Stimulated activated effector memory CD8-positive, alpha-beta T cell treated with anti-CD3 and anti-CD28 coated beads, Interleukin-12 subunit alpha, Interleukin-12 subunit beta, amount 100 ng/mL, for 72 hours (primary cell): ENCODE measurements at regions not wholly inside any gene's neighbourhood (a gene's known extent, or its start where the extent isn't known, plus 50 kb on each side); places are given as distances from the start of the nearest gene placed in this dataset.
A peak's percentile ranks its signal among the peaks of the same experiment; 100 is the strongest.
"Not testable (repeated sequence)": the region's sequence is repeated elsewhere in the genome, so short reads cannot be mapped to it uniquely, and the experiment has no call there.

ENCODE experiments used
- ATAC-seq: fragments of 150-1000 bp; cut with Tn5 transposase; 2 replicates; pipeline ENCODE4 v1.10.0; 2021
- DNase-seq, 2 donors: peaks; one replicate each; pipeline ENCODE4 v3.0.0; 2021 to 2022; ENCODE audit warnings: low spot score in 2 of 2
- H3K27ac Mint-ChIP-seq: one replicate; pipeline ENCODE4 v1.8.0; 2022; ENCODE audit warnings: mild to moderate bottlenecking, mixed read lengths
- H3K36me3 Mint-ChIP-seq: one replicate; pipeline ENCODE4 v1.8.0; 2022; ENCODE audit warnings: mild to moderate bottlenecking, mixed read lengths
- H3K4me1 Mint-ChIP-seq: one replicate; pipeline ENCODE4 v1.8.0; 2022; ENCODE audit warnings: mixed read lengths
- H3K4me3 Mint-ChIP-seq: one replicate; pipeline ENCODE4 v1.8.0; 2022; ENCODE audit warnings: mild to moderate bottlenecking, mixed read lengths
- H3K9me3 Mint-ChIP-seq: one replicate; pipeline ENCODE4 v1.8.0; 2022; ENCODE audit warnings: mixed read lengths

DNA sequence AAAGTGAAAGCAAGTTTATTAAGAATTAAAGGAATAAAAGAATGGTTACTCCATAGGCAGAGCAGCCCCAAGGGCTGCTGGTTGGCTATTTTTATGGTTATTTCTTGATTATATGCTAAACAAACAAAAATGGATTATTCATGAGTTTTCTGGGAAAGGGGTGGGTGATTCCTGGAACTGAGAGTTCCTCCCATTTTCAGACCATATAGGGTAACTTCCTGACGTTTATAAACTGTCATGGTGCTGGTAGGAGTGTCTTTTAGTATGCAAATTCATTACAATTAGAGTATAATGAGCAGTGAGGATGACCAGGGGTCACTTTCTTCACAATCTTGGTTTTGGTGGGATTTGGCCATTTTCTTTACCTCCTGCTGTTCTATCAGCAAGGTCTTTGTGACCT, 707.9 kb downstream of the ZNF385D start:
- H3K9me3 Mint-ChIP-seq: peaks cover 19% of the 10 kb centered on the region
- H3K27ac Mint-ChIP-seq: no peak overlapping the region
- ATAC-seq (no peak), DNase-seq (no peak)
- no peak overlapping the region for H3K4me3 Mint-ChIP-seq
- no peaks in the 10 kb centered on the region for H3K4me1 Mint-ChIP-seq
- no peaks in the 10 kb centered on the region for H3K36me3 Mint-ChIP-seq

DNA sequence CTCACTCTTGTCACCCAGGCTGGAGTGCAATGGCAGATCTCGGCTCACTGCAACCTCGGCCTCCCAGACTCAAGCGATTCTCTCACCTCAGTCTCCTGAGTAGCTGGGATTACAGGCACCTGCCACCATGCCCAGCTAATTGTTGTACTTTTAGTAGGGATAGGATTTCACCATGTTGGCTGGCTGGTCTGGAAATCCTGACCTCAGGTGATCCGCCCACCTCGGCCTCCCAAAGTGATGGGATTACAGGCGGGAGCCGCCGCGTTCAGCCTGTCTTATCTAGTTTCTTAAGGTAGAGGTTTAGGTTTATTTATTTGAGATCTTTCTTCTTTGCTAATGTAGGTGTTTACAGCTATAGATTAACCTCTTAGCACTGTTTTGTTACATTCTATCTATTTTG, 708.8 kb downstream of the ZNF385D start:
- ATAC-seq: no peak
- Mint-ChIP-seq H3K9me3 (peaks cover 22% of the 10 kb centered on the region), H3K4me3 (no peak overlapping the region), H3K27ac (no peak overlapping the region), H3K36me3 (no peaks in the 10 kb centered on the region), H3K4me1 (no peaks in the 10 kb centered on the region)
- DNase-seq: no peak

DNA sequence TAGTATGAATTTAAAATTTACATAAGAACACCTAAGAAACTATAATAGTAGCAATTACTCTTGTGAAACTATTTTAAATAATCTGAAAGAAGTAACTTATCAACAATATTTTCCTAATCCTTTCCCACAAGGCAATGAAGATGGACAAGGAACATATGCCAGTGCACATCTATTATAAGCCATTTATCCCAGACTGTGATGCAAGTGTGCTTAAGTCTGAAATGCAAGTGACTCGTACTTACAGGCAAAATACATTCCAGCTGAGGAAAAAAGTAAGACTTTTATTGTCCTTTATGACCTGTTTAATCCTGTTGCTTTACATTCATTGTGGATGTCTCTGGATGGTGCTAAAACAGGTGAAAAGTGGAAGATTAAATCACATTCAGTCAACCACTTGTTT, 709.4 kb downstream of the ZNF385D start:
- H3K36me3 Mint-ChIP-seq: no peaks in the 10 kb centered on the region
- no peak for ATAC-seq
- no peak overlapping the region for H3K4me3 Mint-ChIP-seq
- no peak for DNase-seq
- no peaks in the 10 kb centered on the region for H3K4me1 Mint-ChIP-seq
- no peak overlapping the region for H3K27ac Mint-ChIP-seq
- peaks cover 22% of the 10 kb centered on the region for H3K9me3 Mint-ChIP-seq

DNA sequence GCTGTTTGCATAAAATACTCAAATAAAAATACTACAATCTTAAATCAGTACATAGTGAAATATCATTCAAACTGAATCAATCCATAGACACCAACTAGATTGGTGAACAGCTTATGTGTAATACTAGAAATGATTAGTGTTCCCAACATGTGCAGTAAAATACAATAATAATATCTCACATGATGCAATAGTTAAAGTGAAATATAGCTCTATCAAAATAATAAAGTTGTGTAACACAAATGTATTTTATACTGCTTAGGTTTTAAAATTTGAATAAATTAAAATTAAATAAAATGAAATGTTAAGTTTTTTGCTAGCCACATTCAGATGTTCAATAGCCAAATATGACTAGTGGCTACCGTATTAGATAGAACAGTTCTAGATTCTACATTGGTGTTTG, 714.1 kb downstream of the ZNF385D start:
- H3K9me3 Mint-ChIP-seq: peaks cover 19% of the 10 kb centered on the region
- DNase-seq (no peak), ATAC-seq (no peak)
- no peak overlapping the region for H3K4me3 Mint-ChIP-seq
- no peaks in the 10 kb centered on the region for H3K36me3 Mint-ChIP-seq
- H3K27ac Mint-ChIP-seq: no peak overlapping the region
- no peaks in the 10 kb centered on the region for H3K4me1 Mint-ChIP-seq

DNA sequence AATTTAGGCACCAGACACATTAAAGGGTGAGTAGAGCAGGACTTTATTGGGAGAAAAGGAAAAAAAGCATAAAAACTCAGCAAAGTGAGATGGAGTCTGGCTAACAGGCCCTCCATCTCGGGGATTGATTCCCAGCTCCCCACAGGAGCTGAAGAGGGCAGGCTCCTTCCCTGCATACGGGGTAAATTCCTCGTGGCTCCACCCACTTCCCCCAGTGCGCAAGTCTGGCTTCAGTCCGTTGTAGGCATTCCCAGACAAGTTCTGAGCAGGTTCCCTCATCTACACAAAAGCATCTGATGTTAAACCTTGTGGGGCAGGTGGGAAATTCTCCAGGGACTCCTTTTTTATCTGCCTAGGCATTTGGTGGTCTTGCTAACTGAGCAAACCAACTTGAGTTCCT, 722.6 kb downstream of the ZNF385D start:
- Mint-ChIP-seq H3K4me1 (no peaks in the 10 kb centered on the region), H3K27ac (no peak overlapping the region), H3K9me3 (peaks cover 28% of the 10 kb centered on the region), H3K36me3 (no peaks in the 10 kb centered on the region), H3K4me3 (no peak overlapping the region)
- ATAC-seq: no peak
- no peak for DNase-seq

DNA sequence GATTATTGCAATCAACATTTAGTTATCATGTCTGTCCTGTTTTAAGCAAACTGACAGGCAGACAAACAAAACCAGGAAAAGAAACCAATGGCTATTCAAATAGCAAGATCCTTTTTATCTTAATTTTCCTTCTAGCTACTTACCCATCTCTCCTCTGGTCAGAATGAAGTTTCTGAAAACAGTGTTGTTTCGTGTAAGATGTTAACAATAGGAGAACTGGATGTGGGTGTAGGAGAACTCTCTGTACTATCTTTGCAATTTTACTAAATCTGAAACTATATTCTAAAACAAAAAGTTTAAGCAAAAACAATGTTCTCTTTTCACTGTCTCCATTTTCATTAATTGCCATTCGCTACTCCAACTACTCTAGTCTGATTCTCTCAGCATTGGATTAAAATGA, 726.4 kb downstream of the ZNF385D start:
- H3K4me1 Mint-ChIP-seq: no peaks in the 10 kb centered on the region
- peaks cover 25% of the 10 kb centered on the region for H3K9me3 Mint-ChIP-seq
- H3K36me3 Mint-ChIP-seq: no peaks in the 10 kb centered on the region
- ATAC-seq: no peak
- no peak for DNase-seq
- no peak overlapping the region for H3K4me3 Mint-ChIP-seq
- H3K27ac Mint-ChIP-seq: no peak overlapping the region

DNA sequence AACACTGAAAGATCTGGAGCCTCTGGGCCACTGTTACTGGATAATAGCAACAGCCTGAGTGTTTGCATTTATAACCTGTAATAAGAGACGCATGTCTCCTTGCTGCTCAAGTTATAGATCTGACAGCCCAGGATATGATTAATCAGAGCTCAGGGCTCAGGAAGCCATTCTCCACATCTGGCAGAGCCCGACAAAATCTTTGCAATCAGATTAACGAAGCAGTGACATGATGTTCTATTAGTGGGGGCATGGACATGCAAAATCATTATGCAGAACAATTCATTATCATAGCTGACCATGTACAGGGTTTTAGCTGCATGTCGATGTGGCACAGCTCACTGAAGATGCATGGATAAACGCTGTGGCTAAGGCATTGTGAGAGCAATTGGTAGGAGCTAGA, 730.3 kb downstream of the ZNF385D start:
- DNase-seq (no peak), ATAC-seq (no peak)
- Mint-ChIP-seq H3K27ac (no peak overlapping the region), H3K4me3 (no peak overlapping the region), H3K9me3 (peaks cover 24% of the 10 kb centered on the region), H3K4me1 (no peaks in the 10 kb centered on the region), H3K36me3 (no peaks in the 10 kb centered on the region)

DNA sequence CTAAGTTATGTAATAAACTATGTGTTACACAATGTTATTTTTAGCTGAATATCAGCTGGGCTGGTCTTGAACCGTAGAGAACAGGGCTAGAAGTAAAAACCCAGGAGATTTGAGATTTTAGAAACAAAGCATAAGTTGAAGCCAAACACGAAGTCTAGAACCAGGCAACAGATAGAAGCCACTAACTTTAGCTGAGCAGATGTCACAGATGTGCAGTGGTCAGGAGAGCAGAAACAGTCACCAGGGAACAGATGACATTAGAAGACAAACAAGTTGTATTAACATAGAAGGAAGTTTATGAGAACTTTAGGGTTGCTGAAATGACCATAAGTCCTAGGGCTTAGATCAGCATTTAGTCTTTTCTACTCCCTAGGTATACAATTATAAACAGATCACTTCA, 731.0 kb downstream of the ZNF385D start:
- Mint-ChIP-seq H3K27ac (no peak overlapping the region), H3K36me3 (no peaks in the 10 kb centered on the region), H3K4me1 (no peaks in the 10 kb centered on the region), H3K9me3 (peaks cover 24% of the 10 kb centered on the region), H3K4me3 (no peak overlapping the region)
- ATAC-seq: no peak
- no peak for DNase-seq

DNA sequence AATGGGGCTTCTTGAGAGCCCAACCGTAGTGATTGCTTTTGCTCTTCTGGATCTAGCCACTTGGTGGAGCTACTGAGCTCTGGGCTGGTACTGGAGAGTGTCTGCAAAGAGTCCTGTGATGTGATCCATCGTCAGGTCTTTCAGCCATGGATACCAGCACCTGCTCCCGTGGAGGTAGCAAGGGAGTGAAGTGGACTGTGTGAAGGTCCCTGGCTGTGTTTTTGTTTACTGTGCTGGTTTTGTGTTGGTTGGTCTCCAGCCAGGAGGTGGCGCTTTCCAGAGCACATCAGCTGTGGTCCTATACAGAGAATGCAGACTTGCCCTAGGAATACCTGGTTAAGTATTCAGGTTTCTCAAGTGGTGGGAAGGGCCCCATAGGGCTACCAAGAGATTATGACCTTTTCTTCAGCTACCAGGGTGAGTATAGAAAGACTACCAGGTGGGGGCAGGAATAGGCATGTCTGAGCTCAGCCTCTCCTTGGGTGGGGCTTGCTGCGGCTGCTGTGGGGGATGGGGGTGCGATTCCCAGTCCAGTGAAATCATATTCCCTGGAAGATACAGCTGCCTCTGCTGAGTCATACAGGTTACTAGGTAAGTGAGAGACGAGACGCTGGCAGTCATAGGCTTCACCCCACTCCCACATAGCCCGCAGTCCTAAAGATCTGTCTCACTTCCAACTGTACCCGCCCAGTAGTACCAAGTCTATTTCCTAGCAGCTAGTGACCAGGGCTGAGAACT, 733.7 kb downstream of the ZNF385D start:
- Mint-ChIP-seq H3K9me3 (peaks cover 35% of the 10 kb centered on the region), H3K4me1 (no peaks in the 10 kb centered on the region), H3K27ac (no peak overlapping the region), H3K4me3 (no peak overlapping the region), H3K36me3 (no peaks in the 10 kb centered on the region)
- ATAC-seq (no peak), DNase-seq (no peak)

DNA sequence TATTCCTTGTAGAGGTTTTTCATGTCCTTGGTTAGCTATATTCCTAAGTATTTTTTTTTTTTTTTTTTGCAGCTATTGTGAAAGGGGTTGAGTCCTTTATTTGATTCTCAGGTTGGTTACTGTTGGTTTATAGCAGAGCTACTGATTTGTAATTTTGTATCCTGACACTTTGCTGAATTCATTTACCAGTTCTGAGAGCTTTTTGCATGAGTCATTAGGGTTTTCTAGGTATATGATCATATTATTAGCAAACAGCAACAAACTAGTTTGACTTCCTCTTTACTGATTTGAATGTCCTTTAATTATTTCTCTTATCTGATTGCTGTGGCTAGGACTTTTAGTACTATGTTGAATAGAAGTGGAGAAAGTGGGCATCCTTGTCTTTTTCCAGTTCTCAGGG, 737.4 kb downstream of the ZNF385D start:
- H3K4me1 Mint-ChIP-seq: no peaks in the 10 kb centered on the region
- H3K27ac Mint-ChIP-seq: no peak overlapping the region
- ATAC-seq (no peak), DNase-seq (no peak)
- no peak overlapping the region for H3K4me3 Mint-ChIP-seq
- peaks cover 34% of the 10 kb centered on the region for H3K9me3 Mint-ChIP-seq
- no peaks in the 10 kb centered on the region for H3K36me3 Mint-ChIP-seq

DNA sequence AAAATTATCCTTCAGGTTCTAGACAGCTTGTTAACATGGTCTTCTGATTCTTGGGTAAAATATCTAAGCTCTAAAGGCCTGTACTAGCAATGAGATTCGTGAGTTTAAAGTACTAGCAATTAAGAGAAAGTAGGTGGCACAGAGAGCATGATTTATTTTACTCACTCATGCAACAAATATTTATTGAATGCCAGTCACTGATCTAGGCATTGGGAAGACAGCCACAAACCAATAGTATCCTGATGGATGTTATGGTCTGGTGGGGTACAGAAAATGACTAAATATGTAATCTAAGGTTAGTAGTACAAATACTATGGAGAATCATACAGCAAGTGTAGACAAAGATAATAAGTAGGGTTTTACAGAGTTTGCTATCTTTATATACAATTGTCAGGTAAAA, 751.3 kb downstream of the ZNF385D start:
- H3K4me1 Mint-ChIP-seq: no peaks in the 10 kb centered on the region
- no peaks in the 10 kb centered on the region for H3K36me3 Mint-ChIP-seq
- no peak for ATAC-seq
- H3K27ac Mint-ChIP-seq: no peak overlapping the region
- H3K9me3 Mint-ChIP-seq: peaks cover 6% of the 10 kb centered on the region
- DNase-seq: no peak
- no peak overlapping the region for H3K4me3 Mint-ChIP-seq

DNA sequence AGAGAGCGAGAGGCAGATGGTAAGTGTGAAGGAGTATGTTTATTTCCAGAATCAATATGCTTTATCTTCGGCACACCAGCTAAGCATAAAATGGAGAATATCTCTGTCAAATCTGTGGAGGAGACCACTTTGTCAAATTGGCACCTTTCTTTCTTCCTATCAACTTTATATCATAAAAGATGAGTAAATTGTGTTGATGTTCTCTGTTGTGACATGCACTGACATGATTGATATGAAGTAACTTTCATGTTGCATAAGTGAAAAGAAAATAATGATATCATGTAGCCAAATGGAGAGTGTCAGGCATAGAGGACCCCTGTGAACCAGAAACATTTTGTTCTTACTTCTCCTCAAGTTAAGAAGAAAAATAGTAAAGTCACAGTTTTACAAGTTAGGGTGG, 753.8 kb downstream of the ZNF385D start:
- Mint-ChIP-seq H3K9me3 (no peaks in the 10 kb centered on the region), H3K4me3 (no peak overlapping the region), H3K36me3 (no peaks in the 10 kb centered on the region), H3K27ac (no peak overlapping the region), H3K4me1 (no peaks in the 10 kb centered on the region)
- DNase-seq: no peak
- ATAC-seq: no peak

DNA sequence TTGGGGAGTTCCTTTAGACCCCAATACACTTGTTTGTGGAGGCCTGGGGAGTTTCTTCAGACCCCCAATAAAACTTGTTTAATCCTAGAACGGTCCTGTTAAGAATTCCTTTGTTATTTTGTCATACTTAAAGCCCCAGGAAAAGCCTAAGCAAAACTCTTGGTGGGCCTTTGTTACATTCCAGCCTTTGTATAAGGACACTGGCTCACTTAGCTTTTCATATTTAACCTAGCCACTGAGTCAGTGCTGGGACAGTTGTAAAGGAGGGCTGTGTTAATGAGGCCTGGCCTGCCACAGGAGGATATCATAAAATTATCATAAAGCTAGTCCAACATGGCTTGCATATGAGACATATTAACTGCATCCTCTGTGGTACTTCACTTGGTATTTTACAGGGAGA, 760.1 kb downstream of the ZNF385D start:
- ATAC-seq (no peak), DNase-seq (no peak)
- no peak overlapping the region for H3K4me3 Mint-ChIP-seq
- no peaks in the 10 kb centered on the region for H3K36me3 Mint-ChIP-seq
- H3K9me3 Mint-ChIP-seq: peaks cover 5% of the 10 kb centered on the region
- H3K4me1 Mint-ChIP-seq: no peaks in the 10 kb centered on the region
- H3K27ac Mint-ChIP-seq: no peak overlapping the region

DNA sequence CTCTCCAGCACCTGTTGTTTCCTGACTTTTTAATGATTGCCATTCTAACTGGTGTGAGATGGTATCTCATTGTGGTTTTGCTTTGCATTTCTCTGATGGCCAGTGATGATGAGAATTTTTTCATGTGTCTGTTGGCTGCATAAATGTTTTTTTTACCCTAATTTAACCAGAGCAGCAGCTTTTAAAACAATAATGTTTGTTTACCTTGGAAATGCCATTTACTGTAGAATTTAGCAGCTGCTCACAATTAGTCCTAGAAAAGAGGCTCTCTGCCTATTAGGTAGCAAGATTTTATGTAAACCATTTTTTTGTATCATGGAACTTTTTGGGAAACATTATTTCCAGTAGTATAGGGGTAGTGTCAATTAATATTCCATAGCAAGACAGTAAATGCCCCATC, 761.4 kb downstream of the ZNF385D start:
- H3K4me1 Mint-ChIP-seq, ATAC-seq, H3K36me3 Mint-ChIP-seq, H3K4me3 Mint-ChIP-seq, H3K27ac Mint-ChIP-seq, DNase-seq, H3K9me3 Mint-ChIP-seq: not testable (repeated sequence)

DNA sequence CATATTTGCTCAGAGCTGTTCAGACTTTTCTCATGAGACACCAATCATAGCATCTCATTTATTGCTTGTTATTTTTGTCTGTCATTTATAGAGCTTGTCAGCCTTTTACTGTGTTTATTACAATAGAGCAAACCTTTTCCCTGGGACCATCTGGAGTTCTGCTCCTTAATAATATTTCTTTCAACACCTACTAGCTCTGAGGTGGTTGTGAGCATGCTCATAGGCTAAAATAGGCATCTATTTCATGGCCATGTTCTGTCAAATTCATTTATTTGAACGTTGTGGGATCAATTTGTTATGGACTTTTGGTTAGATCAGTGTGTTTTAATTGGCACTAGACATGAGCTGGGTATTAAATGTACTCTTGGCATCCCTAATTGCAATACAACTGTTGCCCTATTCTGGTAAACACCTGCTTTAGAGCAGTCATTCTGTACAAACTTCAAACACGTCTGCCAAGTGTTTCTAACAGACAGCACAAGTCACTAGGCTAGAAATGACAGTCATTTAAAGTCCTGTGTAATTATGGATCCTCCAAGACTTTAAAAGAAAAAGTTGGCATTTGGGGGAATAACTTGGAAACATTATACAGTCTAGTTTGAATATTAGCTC, 766.3 kb downstream of the ZNF385D start:
- Mint-ChIP-seq H3K4me3 (no peak overlapping the region), H3K4me1 (no peaks in the 10 kb centered on the region), H3K36me3 (no peaks in the 10 kb centered on the region), H3K9me3 (peaks cover 20% of the 10 kb centered on the region), H3K27ac (no peak overlapping the region)
- DNase-seq (no peak), ATAC-seq (no peak)

DNA sequence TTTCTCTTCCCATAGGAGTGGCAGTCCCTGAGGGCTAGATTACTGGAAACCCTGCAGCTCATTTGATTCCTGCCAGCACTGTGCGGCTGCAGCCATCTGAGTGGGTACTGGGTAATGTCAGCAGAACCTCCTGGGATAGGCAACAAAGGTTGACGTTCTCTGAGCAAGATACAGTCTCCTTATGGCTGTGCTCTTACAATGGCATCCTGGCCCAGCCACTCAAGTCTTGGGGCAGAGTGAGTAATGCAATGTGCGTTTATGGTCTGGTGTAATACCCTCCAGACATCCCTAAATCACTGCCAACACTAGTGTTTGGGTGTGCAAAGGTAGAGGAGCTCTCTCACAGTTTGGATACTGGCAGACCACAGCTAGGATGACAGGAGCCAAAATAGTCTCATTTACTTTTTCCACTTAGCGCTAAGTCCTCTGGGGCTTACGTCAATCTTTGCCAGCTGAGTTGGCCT, 775.8 kb downstream of the ZNF385D start:
- no peak for DNase-seq
- Mint-ChIP-seq H3K4me3 (no peak overlapping the region), H3K9me3 (peaks cover 20% of the 10 kb centered on the region), H3K36me3 (no peaks in the 10 kb centered on the region), H3K27ac (no peak overlapping the region), H3K4me1 (no peaks in the 10 kb centered on the region)
- ATAC-seq: peak; percentile 13
